GM21529 (cell line): ENCODE measurements at regions not wholly inside any gene's neighbourhood (a gene's known extent, or its start where the extent isn't known, plus 50 kb on each side); places are given as distances from the start of the nearest gene placed in this dataset.
"Not testable (repeated sequence)": the region's sequence is repeated elsewhere in the genome, so short reads cannot be mapped to it uniquely, and the experiment has no call there.

Experiments used
- ATAC-seq: cut with Tn5 transposase; IDR thresholded peaks from one replicate; pipeline ENCODE4 v1.9.1; 2021; ENCODE audit not compliant: unreplicated experiment

GRCh38 chr10:124170631-124171030, 77.2 kb upstream of the CHST15 start:
- no peak for ATAC-seq

- ATAC-seq = no peak
These were observed 75.8 kb upstream of the CHST15 start for GRCh38 chr10:124168991-124169802.

GRCh38 chr10:124168581-124168980, 75.2 kb upstream of the CHST15 start:
- ATAC-seq = no peak

- not testable (repeated sequence) for ATAC-seq
These were observed 74.5 kb upstream of the CHST15 start for GRCh38 chr10:124167925-124168324.

GRCh38 chr10:124166431-124167125, 73.2 kb upstream of the CHST15 start:
- no peak for ATAC-seq

GRCh38 chr10:124165827-124166226, 72.4 kb upstream of the CHST15 start:
- ATAC-seq = no peak

GRCh38 chr10:124165311-124165710, 71.9 kb upstream of the CHST15 start:
- no peak for ATAC-seq

- no peak for ATAC-seq
These were observed 70.9 kb upstream of the CHST15 start for GRCh38 chr10:124164264-124164663.

- ATAC-seq = no peak
These were observed 69.5 kb upstream of the CHST15 start for GRCh38 chr10:124162774-124163354.

GRCh38 chr10:124162136-124162535, 68.7 kb upstream of the CHST15 start:
- no peak for ATAC-seq

- ATAC-seq = no peak
These were observed 68.2 kb upstream of the CHST15 start for GRCh38 chr10:124161601-124162000.

GRCh38 chr10:124160943-124161582, 67.7 kb upstream of the CHST15 start:
- no peak for ATAC-seq

GRCh38 chr10:124160176-124160575, 66.8 kb upstream of the CHST15 start:
- no peak for ATAC-seq

- no peak for ATAC-seq
These were observed 65.8 kb upstream of the CHST15 start for GRCh38 chr10:124159153-124159552.

GRCh38 chr10:124158592-124158991, 65.2 kb upstream of the CHST15 start:
- no peak for ATAC-seq

- ATAC-seq = no peak
These were observed 63.9 kb upstream of the CHST15 start for GRCh38 chr10:124157271-124157681.

GRCh38 chr10:124156524-124157260, 63.3 kb upstream of the CHST15 start:
- ATAC-seq = no peak

- no peak for ATAC-seq
These were observed 62.5 kb upstream of the CHST15 start for GRCh38 chr10:124155781-124156435.

GRCh38 chr10:124153023-124153826, 59.8 kb upstream of the CHST15 start:
- peak; percentile 88 for ATAC-seq
